ENCODE measurements at regions not wholly inside any gene's neighbourhood (a gene's known extent, or its start where the extent isn't known, plus 50 kb on each side); places are given as distances from the start of the nearest gene placed in this dataset.

GRCh38 chr10:78274491-78274890 lies 240.8 kb downstream of the RPS24 start:
- no peak for DNase-seq (ENCODE audit: low spot score)

GRCh38 chr10:78276139-78276538 lies 242.5 kb downstream of the RPS24 start:
- no peak for DNase-seq (ENCODE audit: low spot score)

- DNase-seq (ENCODE audit: low spot score), result no peak
Measured at GRCh38 chr10:78277314-78278057, 243.8 kb downstream of the RPS24 start.

GRCh38 chr10:78278058-78278404 lies 244.4 kb downstream of the RPS24 start:
- no peak for DNase-seq (ENCODE audit: low spot score)

- DNase-seq (ENCODE audit: low spot score), result no peak
Measured at GRCh38 chr10:78279756-78280155, 246.1 kb downstream of the RPS24 start.

- no peak for DNase-seq (ENCODE audit: low spot score)
Measured at GRCh38 chr10:78280604-78281003, 246.9 kb downstream of the RPS24 start.

- no peak for DNase-seq (ENCODE audit: low spot score)
Measured at GRCh38 chr10:78281627-78282026, 248.0 kb downstream of the RPS24 start.

GRCh38 chr10:78283069-78283682 lies 249.5 kb downstream of the RPS24 start:
- DNase-seq (ENCODE audit: low spot score), result no peak

- DNase-seq (ENCODE audit: low spot score), result no peak
Measured at GRCh38 chr10:78284381-78284780, 250.7 kb downstream of the RPS24 start.

- DNase-seq (ENCODE audit: low spot score), result no peak
Measured at GRCh38 chr10:78285226-78285625, 251.6 kb downstream of the RPS24 start.

GRCh38 chr10:78286186-78286585 lies 252.5 kb downstream of the RPS24 start:
- DNase-seq (ENCODE audit: low spot score), result no peak

GRCh38 chr10:78286668-78287067 lies 253.0 kb downstream of the RPS24 start:
- DNase-seq (ENCODE audit: low spot score), result no peak

- DNase-seq (ENCODE audit: low spot score), result no peak
Measured at GRCh38 chr10:78287618-78288017, 254.0 kb downstream of the RPS24 start.

GRCh38 chr10:78288663-78289062 lies 255.0 kb downstream of the RPS24 start:
- DNase-seq (ENCODE audit: low spot score), result no peak

- no peak for DNase-seq (ENCODE audit: low spot score)
Measured at GRCh38 chr10:78290131-78290750, 256.6 kb downstream of the RPS24 start.

GRCh38 chr10:78291722-78292121 lies 258.1 kb downstream of the RPS24 start:
- DNase-seq (ENCODE audit: low spot score), result no peak

GRCh38 chr10:78292250-78292981 lies 258.8 kb downstream of the RPS24 start:
- DNase-seq (ENCODE audit: low spot score), result no peak

GRCh38 chr10:78292982-78293865 lies 259.6 kb downstream of the RPS24 start:
- no peak for DNase-seq (ENCODE audit: low spot score)

- no peak for DNase-seq (ENCODE audit: low spot score)
Measured at GRCh38 chr10:78295242-78295641, 261.6 kb downstream of the RPS24 start.

GRCh38 chr10:78296785-78297184 lies 263.1 kb downstream of the RPS24 start:
- no peak for DNase-seq (ENCODE audit: low spot score)

- DNase-seq (ENCODE audit: low spot score), result no peak
Measured at GRCh38 chr10:78297997-78298396, 264.3 kb downstream of the RPS24 start.

- DNase-seq (ENCODE audit: low spot score), result no peak
Measured at GRCh38 chr10:78298835-78299234, 265.2 kb downstream of the RPS24 start.

Data from hematopoietic multipotent progenitor cell treated with erythropoietin and hydrocortisone succinate and interleukin-3 and kit ligand, for 17 days (in vitro differentiated cells).